Fibroblast of skin of left biceps (primary cell): ENCODE measurements at regions not wholly inside any gene's neighbourhood (a gene's known extent, or its start where the extent isn't known, plus 50 kb on each side); places are given as distances from the start of the nearest gene placed in this dataset.

Experiments
- DNase-seq, 2 experiments: peaks; one replicate each; pipeline ENCODE4 v3.0.0-alpha.2; 2013; ENCODE audit warnings: low read depth in 2 of 2

DNA sequence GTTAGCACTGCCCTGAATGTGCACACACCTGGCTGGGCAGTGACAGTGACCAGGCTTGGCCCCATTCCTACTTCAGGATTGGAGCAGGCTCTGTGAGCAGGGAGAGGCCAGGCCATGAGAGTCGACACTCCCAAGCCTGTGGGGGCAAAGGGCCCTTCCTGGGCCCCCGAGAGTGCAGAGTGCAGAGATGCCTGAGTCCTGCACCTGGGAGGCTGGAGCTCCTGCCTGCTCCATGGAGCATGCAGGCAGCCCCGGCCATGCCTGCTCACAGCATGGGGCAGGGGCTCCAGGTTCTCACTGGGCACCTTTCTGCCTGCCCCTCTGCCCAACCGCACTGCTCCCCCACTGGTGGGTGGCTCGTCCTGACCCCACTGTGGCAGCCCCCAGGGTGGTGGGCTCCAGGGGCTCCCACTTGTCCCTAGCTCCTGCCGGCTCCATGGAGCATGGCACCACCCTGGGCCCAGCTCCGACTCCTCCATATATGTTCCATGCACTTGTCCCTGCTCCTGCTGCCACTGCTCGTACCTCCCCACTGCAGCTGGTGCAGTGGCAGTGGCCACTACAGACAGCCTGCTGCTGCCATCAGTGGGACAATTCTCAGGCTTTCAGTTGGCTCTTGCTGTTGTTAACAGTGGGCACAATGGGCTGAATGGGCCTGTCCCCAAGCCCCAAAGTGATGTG lies 282.0 kb downstream of the RPRM start:
- no peak for DNase-seq

GRCh38 chr2:153195342-153195741 lies 283.2 kb downstream of the RPRM start:
- no peak for DNase-seq

- DNase-seq = no peak
These were observed 289.3 kb downstream of the RPRM start for GRCh38 chr2:153189091-153189888.

DNA sequence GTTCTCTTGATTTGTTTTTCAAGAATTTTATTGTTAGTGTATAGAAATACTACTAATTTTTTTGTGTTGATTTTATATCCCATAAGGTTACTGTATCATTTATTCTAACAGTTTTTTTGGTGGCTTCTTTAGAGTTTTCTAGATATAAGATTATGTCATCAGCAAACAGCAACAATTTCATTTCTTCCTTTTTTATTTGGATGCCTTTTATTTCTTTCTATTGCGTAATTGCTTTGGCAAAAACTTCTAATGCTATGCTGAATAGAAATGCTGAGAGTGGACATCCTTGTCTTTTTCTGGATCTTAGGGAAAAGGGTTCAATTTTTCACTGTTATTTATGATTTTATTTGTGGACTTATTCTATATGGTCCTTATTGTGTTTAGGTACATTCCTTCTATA lies 298.8 kb downstream of the RPRM start:
- DNase-seq = no peak

DNA sequence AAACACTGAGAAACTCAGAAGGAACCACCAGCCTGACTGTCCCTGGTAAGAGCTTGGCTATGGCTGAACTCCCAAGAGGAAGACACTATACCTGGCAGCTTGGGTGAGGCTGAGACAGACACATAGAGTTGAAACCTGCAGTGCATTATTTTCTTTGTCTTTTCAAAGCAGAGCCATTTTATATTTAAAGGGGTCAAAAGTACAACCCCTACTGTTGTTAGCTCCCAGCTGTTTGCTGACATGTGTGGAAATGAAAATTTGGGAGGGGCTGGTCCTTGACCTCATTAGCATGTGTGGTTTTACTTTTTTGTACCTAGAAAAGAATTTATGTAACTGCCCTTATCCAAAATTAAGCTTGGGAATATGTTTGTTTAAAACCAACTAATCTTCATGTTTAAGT lies 309.0 kb downstream of the RPRM start:
- DNase-seq = no peak

DNA sequence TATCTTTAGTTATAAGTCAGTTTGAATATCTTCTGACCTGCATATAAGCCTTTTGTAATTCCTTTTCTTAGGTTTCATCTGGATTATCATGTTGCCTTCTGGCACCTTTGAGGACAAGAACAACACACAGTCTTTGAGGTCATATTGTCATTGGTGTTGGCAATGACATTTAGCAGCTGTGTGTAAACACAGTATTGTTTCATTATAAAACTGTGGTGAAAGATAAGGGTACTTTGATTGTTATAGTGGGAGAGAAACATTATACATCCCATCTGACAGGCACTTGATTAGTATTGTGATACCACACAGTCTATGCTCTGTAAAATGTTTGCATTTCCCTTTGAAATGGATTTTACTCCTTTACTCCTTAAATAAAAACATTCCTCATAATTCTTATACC lies 313.5 kb downstream of the RPRM start:
- DNase-seq = no peak

DNA sequence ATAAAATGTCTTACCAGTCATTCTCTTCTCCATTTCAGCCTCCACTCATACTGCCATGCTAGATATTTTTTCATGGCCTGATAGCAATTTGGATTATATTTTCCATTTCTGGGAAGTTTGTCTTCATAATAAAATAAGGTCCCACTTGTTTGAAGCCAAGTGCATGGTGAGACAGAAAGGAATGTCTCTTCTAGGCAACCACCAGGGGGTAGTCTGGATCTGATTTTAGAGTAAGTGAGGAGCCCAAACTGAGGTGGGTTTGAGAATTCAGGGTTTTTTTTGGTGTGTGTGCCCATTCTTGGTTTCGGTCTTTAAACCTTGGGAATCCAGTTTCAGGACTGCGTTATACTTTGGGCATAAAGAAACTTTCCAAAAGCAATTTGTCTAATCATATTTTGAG lies 315.5 kb downstream of the RPRM start:
- DNase-seq = no peak

DNA sequence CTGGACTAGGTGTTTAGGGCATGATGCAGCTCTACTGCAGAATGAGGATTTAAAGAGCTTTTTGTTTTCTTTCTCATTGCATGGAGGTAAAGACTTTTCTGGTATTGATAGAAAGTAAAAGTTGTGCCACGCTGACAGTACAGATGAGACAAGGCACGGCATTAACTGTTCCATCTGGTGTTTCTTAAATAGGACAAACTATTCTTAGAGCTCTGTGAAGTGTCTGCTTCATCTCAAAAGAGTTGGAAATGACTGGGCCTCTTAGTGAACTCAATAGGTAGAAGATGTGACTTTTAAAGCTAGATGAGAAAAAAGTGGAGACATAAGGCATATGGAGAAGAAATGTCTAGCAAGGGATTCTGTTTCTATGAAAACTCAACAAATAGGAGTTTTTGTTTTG lies 321.8 kb downstream of the RPRM start:
- no peak for DNase-seq

- no peak for DNase-seq
These were observed 326.5 kb downstream of the RPRM start for GRCh38 chr2:153152036-153152435.

DNA sequence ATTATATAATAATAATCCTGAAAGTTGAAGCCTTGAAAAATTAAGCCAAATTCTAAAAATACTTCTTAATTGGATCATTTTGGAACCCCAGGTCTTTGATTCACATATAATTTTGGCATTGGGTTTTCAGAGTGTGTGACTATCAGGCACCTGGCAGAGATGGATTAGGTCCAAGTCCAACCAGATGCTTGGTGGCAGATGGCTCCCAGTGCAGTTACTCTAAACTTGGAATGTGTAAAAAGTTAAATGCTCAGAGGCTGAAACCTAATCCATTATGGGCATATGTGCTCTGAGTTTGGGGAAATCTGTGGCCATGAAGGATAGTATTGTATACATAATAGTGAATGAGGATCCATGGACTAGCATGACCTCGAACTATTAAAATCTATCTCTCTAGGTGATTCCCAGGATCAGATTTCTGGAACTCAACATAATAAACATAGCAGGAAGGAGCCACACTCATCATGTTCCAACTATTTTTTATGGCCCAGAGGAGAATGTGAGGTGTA lies 333.0 kb downstream of the RPRM start:
- no peak for DNase-seq

DNA sequence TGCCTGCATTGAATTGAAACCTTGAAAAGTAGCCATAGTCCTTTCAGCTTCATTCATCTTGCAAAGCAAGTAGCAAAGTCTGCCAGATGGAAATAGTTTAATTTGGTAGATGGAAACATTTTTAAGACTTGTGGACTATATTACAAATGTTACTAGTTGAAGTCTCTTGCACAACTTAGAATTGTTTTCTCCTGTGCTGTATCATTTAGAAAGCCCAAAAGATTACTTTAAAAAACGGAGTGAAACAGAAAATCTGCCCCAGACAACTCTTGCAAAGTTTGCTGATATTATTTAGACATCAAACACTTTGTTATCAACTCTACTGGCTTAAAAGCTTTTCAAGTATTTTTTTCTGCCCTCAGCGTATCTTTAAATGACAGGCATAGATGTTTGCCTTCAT lies 335.0 kb downstream of the RPRM start:
- no peak for DNase-seq

GRCh38 chr2:153140498-153140897 lies 338.1 kb downstream of the RPRM start:
- no peak for DNase-seq

DNA sequence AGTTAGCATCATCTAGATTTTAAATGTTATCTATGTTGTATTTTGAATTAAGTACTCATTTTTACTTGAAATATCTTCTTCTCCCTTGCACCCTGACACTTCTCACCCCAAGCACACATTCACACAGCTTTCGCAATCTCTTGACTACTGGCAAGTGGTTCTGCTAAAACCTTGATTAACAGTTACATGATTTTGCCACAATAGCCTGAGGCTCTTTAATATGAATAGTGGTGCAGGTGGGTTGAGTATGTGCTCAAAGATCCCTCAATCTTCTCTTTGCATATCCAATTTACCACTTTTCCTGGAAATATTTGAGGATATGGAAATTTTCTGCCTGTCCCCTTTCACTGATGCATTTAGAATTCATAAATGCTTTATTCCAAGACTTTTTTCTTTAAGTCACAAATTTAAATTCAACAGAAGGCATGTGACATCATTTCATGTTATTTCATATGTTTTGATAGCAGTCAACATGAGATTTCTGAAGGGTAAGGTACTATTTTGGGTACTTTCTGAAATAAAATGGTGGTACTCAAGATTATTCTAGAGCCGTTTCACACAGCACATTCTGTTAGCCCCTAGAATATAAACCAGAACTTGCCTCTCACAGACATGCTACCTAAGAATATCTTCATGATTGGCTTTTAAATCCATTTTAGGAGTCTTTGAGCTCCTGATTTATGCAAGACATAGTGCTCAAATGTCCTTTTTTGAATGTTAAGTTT lies 339.7 kb downstream of the RPRM start:
- no peak for DNase-seq

GRCh38 chr2:153136216-153136615 lies 342.3 kb downstream of the RPRM start:
- DNase-seq = no peak

GRCh38 chr2:153134725-153135124 lies 343.8 kb downstream of the RPRM start:
- DNase-seq = no peak

- no peak for DNase-seq
These were observed 344.8 kb downstream of the RPRM start for GRCh38 chr2:153133716-153134115.

DNA sequence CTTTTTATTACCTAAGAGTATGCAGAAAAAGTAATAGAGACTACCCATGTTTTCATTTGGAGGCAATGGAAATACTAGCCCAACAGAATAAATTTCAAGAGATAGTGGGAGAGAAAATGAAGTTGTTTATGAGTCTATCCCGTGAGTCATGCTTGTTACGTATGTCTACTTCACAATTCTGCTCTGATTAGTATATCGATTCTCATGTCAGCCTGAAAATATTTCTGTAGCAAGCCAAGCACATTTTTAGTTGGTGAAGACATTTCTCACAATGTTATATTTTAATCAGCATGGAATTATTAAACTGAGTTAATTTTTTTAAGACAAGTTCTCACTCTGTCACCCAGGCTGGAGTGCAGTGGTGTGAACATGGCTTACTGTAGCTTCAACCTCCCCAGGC lies 346.1 kb downstream of the RPRM start:
- DNase-seq = no peak

GRCh38 chr2:153115141-153115540 lies 363.4 kb downstream of the RPRM start:
- DNase-seq = no peak

DNA sequence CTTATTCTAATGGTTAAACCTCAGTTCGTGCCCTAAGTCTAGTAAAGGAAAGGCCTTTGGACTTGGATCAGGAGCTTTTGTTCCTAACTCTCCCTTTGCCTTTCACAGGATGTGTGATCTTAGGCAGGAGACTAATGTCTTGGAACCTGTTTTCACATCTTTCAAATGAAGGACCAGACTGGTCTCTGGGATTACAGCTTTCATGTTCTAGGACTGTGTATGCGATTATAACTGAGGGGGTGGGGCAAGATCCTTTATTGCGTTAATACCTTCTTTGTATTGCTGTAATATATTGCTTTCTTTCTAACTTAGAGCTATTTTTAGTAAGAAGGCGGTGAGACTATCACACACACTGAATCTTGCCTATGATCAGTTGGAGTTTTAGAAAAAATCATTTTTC lies 368.1 kb downstream of the RPRM start:
- DNase-seq = no peak

- no peak for DNase-seq
These were observed 368.8 kb downstream of the RPRM start for GRCh38 chr2:153109793-153110192.

GRCh38 chr2:153106802-153107477 lies 371.6 kb downstream of the RPRM start:
- no peak for DNase-seq
